HG03175 (cell line): ENCODE measurements at regions not wholly inside any gene's neighbourhood (a gene's known extent, or its start where the extent isn't known, plus 50 kb on each side); places are given as distances from the start of the nearest gene placed in this dataset.

Experiments
- ATAC-seq: cut with Tn5 transposase; IDR thresholded peaks from one replicate; pipeline ENCODE4 v1.9.1; 2021; ENCODE audit warnings: mild to moderate bottlenecking, moderate library complexity; ENCODE audit not compliant: unreplicated experiment

DNA sequence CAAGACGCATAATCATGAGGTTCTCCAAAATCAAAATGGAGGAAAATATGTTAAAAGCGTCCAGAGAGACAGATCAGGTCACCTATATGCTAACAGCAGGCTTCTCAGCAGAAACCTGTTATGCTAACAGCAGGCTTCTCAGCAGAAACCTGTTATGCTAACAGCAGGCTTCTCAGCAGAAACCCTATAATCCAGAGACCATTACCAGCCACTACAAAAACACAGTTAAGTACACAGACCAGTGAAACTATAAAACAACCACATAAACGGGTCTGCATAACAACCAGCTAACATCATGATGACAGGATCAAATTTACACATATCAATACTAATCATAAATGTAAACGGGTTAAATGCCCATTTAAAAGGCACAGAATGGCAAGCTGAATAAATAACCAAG lies 1548.4 kb upstream of the TMEFF2 start:
- no peak for ATAC-seq

DNA sequence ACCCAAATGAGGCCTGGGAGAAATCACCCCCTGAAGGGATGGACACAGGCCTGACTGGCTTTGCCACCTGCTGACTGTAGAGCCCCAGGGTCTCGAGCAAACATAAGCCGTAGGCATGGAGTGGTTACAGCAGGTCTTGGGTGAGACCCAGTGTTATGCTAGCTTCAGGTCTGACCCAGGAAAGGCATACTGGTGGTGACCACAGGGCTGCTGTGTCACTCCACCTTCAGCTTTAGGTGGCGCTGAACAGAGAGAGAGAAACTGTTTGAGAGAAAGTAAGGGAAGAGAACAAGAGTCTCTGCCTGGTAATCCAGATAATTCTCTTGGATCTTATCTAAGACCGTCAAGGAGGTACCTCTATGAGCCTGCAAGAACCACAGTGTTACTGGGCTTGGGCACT lies 1544.2 kb upstream of the TMEFF2 start:
- ATAC-seq: no peak

DNA sequence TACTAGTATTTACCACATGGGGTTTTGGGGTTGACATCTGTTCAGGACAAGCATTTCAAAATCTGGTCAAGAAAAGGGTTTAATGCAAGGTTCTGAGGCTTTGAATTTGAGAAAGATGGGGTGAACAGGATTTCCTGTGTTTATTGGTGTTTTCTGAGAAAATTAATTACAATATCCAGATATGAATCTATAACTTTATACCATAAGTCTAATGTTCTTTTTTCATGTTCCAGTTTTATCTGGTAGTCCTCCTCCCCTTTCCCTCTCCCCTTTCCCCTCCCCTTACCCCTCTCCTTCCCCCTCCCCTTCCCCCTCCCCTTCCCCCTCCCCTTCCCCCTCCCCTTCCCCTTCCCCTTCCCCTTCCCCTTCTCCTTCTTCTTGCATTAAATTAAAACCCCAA lies 1518.2 kb upstream of the TMEFF2 start:
- ATAC-seq: no peak

DNA sequence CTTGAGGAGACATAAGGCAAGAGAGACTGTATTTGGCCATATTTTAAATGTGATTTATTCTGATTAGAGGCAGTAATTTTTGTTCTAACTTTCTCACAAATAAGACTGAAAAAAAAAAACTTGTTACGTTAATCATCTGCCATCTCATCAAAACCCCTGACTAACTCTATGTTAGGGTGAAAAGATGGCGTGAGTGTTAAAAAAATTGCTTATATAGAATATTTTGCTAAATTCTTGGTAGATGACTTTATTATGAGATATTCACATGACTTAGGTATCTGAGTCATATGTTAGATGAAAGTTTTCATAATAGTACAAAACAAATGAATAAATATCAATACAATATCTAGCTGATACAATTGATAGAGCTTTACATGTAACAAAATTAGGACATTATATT lies 1508.7 kb upstream of the TMEFF2 start:
- ATAC-seq: no peak

DNA sequence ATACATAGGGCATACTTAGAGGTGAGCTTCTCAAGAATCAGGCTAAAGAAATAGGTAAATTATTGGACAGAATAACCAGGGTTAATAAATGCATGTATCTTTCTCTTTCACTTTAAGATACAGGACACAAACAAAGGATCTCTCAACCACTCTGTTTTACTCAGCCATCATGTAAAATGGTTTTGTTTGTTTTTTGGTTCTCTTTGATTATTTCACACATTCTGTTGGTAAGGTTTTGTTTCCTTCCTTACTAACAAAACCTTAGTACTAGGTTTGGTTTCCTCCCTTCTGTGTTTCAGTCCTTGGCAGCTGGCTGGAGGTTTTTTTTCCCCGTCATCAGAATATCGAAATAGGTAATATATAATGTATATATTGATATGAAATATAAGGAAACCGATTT lies 1506.8 kb upstream of the TMEFF2 start:
- ATAC-seq: no peak

DNA sequence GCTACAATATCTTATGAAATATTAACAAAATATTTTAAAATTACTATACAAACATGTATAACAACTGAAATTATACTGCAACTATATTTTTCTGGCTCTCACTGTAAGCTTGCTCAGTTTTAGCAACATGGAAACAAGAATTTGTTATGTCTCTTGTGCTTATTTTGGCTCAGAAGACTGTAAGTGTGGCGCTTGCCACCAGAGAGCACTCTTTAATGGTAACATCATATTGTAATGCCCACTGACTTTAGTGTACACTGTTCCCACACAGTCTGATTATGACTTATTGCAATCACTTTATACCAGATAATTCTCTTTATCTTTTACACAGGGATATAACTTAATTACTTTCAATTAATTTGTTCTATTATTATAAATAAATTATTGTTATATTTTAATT lies 1500.6 kb upstream of the TMEFF2 start:
- peak; percentile 71 for ATAC-seq

DNA sequence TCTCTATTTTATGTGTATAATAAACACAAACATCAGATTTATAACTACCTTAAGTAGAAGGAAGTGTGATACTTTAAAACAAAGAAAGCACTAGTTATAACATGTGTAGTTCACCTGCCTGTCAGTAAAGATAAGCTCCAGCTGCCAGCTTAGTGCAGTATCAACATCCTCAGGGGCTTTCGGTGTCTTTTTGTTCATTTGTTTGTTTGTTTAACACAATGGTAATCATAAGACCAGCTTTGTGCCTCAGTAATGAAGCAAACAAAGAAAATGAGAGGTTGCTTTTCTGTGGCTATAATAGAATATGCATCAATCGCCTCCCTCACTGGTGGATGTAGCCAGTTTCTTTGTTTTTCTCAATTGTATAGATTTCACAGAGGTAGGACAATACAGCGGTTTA lies 1499.0 kb upstream of the TMEFF2 start:
- ATAC-seq: no peak

DNA sequence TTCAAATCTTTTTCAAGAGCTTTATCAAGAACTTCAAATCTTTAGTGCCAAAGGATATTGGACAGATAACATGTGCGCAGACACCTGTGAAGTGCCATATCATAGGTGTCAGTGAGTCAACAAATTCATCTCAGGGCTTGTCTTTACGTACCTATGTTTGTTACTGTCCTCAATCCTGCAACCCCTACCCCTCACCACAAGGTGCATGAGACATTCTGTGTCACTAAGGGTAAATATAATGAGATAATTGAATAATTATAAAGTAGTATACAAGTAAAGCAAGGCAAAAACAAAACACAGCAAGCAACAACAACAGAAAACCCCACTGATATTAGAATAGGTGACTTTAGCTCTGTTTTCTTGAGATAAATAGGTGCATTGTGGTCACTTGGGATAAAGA lies 1495.8 kb upstream of the TMEFF2 start:
- no peak for ATAC-seq

DNA sequence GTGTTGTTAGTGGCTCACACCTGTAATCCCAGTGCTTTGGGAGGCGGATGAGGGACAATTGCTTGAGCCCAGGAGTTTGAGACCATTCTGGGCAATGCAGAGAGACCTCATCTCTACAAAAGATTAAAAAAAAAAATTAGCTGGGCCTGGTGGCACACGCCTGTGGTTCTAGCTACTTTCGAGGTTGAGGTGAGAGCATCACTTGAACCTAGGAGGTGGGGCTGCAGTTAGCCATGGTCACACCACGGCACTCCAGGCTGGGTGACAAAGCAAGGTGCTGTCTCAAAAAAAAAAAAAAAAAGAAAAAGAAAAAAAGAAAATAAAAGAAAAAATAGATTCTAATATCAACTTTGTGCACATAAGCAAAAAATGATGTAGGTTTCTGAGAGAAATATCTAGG lies 1492.5 kb upstream of the TMEFF2 start:
- no peak for ATAC-seq

DNA sequence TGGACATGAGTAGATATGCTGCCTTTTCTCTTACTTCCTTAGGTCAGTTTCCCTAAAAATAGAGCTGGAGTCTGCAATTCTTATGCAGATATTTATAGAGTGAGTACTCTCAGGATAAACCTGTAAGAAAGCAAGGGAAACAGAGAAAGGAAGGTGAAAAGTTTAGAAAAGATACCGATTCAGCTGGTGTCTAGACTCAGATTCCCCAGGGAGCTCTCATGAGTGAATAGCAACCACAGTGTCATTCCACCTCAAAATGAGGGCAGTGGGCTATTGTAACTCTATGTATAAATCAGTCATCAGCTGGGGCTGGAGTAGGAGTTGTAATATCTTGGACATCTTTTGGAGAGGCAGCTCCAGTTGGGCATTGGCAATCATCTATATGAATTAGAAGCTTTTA lies 1485.1 kb upstream of the TMEFF2 start:
- no peak for ATAC-seq

DNA sequence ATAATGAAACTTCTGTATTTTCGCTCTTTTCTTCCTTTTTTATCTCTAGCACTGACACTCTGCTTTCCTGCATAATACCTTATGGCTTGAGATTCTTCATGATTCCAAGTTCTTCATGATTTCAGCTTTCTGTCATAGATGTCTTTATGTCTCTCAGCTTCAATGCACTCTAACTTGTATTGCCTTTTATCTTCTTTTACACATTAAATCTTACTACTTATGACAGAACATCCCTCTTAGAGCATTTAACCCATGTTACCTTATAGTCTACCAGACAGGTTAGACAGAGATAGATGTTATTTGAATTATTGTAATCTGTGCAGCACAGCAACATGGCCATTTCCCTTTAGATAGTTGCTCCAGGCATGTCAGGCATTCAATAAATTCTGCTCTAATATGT lies 1475.7 kb upstream of the TMEFF2 start:
- no peak for ATAC-seq

DNA sequence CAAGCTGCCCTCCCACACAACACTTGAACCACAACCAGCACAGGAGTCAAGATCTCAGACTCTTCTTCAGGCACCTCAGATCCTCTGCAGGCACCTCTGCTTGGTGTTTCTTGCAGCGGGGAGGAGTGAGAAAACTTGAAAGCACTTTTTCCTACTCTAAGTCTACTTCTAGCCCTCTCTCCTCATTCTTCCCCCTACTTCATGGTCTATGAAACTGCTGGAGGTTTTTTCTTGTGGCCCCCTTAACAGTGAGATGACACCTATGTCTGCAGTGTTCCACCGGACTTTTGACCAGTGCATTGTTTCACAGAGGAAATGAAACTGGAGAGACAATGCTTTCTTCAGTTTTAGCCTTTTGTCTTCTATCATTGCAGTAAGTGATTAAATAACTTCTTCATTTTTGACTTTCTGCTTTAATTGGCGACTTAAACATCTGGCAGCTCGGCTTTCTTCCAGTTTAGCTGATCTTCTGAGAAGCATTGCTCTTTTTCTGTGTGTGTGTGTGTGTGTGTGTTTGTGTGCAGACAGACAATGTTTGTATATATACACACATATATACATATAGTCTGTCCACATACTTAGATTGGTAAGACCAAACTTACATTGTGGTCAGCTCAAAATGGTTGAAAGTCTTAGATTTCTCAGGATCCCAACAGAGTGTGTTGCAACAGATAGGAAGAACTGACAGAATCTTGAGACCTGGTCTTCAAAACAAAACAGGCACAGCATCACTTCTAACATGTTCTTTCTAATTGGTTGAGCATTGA lies 1474.0 kb upstream of the TMEFF2 start:
- peak; percentile 65 for ATAC-seq

DNA sequence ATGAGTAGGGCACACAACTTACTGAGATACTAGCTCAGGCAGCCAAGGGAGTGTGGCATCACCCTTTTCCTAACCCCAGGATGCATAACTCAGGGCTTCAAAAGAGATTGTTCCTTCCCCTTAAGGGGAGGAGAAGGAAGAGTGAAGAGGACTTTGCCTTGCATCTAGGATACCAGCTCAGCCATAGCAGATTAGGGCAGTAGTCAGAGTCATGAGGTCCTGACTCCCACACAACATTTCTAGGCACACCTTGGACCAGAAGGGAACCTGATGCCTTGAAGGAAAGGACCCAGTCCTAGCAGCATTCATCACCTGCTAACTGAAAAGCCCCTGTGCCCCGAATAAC lies 1433.2 kb upstream of the TMEFF2 start:
- ATAC-seq: no peak

DNA sequence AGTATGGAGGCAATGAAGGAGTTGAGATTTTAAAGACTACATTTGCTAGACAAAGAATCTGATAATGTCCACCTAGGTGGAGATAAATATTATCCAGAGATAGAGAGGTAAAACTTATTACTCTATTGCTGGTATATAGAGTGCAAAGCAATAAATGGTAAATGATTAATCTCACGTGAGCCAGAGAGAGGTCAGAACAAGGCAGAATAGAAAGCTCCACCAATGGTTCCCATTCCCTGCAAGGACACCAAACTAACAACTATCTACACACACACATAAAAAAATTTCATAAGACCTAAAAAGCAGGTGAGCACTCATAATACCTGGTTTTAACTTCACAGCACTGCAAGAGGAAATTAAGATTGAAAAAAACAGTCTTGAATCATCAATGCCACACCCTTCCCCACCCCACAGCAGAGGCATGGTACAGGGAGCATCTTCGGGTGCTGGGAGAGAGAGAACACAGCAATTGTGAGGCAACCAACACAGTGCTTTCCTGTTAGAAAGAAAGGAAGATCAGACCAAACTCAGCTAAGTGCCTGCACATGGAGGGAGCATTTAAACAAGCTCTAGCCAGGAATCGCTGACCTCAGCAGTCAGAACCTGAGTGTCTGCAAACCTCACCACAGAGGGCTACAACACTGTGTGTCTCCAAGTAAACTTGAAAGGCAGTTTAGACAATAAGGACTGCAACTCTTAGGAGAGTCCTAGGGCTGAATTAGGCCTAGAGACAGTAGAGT lies 1432.6 kb upstream of the TMEFF2 start:
- no peak for ATAC-seq

DNA sequence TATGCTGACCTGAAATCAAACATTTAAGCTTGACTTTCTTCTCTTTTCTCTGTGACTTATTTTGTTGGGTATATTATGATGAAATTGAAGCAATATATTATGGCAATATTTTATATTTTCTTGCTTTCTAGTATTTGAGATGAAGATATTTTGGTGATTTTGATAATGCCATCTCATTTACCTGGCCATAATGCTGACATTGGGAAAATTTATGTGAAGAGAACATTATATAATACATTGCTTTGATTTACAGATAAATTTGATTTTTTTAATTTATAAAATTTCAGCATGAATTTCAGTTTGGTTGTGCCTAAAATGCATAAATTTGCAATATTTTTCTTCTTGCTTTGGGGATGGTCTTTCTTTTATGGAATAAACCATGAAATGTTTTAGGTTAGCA lies 1413.7 kb upstream of the TMEFF2 start:
- ATAC-seq: no peak

DNA sequence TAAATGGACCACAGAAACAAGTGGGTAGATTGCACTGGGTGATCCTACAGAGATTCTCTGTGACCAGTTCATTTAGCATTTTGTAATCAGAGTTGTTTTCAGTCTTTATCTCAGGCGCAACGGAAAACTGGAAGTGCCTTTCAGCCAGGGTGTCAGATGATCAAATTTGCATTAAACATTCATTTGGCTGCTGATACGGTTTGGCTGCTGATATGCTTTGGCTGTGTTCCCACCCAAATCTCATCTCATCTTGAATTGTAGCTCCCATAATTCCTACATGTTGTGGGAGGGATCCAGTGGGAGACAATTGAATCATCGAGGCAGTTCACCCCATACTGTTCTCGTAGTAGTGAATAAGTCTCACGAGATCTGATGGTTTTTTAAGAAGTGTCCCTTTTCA lies 1396.1 kb upstream of the TMEFF2 start:
- no peak for ATAC-seq

DNA sequence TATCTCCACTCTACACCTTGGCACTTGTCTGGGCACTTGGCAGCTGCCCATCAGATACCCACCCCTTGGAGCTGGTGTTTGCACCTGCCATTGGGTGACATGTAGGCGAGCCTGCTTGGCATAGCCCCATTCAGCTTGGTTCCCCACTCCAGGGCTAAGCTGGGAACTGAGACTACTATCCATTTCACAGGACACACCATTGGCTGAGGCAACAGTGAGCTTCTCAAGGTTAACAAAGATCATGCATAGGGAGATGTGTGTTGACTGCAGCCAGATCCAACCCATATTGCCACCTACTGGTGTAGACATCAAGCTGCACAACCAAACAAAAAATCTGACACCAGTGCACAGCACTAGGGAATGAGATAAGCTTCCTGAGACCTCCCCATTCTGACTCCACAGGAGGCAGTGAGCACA lies 1389.8 kb upstream of the TMEFF2 start:
- ATAC-seq: peak; percentile 79

DNA sequence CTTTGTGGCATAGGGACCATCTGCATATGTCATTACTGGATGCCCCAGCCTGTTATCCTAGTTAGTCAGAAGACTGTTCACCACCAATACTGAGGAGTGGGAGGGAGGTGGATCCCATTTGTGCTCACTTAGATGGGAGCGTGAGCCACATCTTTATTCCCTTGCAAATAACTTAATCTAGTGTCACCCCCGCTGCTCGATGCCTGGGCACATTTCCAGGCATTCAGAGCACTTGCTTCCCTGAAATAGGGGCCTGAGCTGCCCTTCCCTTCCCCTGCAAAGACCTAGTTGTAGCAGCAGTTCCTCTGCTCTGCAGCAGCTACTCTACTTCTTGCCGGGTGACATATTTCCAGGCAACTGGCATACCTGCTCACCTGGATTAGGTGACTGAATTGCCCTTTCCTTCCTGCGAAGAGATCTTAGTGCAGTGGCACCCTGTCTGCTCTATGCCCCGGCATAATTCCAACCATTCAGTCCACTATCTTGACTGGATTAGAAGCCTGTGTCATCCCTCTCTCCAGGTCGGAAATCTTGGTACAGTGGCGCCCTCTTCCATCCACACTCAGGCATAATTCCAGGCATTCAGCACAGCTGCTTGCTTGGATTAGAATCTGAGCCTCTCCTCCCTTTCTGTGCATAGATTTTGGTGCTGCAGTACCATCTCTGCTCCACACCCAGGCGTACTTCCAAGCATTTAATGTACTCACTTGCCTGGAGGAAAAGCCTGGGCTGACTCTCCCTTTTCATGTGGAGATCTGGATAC lies 1389.1 kb upstream of the TMEFF2 start:
- ATAC-seq: no peak

DNA sequence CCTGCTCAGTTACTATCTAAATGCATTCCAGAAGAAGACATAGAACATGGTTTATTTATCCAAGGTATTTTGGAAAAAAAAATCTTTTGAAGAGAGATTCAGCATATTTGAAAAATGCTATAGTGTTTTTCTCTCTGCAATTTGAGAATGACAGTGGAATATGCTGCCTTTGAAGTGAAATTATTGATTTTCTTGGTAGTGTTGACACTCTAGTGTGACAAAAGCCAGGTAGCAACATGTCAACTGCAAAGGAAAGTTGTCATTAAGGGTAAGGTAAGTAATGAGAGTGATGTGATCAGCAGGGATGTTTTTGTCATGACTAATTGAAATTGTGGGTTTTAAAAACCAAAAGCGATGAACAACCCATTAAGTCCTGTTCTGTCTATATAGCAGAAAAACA lies 1387.1 kb upstream of the TMEFF2 start:
- ATAC-seq: no peak

DNA sequence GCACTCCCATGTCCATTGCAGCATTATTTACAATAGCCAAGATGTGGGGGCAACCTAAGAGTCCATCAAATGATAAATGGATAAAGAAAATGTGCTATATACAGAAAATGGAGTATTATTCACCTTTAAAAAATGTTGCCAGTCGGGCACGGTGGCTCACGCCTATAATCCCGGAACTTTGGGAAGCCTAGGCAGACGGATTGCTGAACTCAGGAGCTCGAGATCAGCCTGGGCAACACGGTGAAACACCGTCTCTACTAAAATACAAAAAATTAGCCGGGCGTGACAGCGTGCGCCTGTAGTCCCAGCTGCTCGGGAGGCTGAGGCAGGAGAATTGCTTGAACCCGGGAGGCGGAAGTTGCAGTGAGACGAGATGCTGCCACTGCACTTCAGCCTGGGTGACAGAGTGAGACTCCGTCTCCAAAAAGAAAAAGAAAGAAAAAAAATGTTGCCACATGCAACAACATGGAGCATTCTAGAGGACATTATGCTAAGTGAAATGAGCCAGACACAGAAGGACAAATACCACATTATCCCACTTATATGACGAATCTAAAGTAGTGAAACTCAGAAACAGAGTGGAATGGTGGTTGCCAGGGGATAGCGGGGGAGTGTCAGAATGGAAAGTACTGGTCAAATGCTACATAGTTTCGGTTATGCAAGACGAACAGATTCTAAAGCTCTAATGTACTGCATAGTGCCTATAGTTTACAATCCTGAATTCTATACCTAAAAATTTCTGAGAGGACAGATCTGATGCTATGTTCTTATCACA lies 1385.6 kb upstream of the TMEFF2 start:
- ATAC-seq: no peak

DNA sequence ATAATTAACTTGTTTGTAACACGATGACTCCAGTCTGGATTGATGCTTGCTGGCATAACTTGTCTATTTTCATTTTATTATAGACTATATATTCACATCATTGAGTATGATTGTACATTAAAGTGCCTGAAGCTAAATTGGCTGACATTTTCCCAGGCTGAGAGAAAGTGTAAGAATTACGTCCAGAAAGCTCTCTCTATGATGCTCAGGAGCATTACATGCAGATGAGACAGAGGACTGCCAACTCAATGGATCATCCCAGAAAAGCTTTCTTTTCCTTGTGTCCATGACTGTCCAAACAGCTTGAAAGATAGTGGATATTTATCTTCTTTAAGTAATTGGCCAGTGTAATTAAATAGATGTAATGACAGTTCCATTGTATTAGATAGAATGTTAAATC lies 1372.2 kb upstream of the TMEFF2 start:
- ATAC-seq: no peak
